ENCODE measurements at regions not wholly inside any gene's neighbourhood (a gene's known extent, or its start where the extent isn't known, plus 50 kb on each side); places are given as distances from the start of the nearest gene placed in this dataset.

GRCh38 chr1:98056781-98057180, 135.9 kb upstream of the DPYD start:
- TF ChIP-seq EZH2 (IDR thresholded peaks at IDR 0.05; ENCODE audit: insufficient read depth, poor library complexity, severe bottlenecking): no peak
- no peak for TF ChIP-seq EZH2phosphoT487 (IDR thresholded peaks at IDR 0.05; ENCODE audit: insufficient read depth, low read depth)
